Uterus (tissue), 3 donors: ENCODE measurements at regions not wholly inside any gene's neighbourhood (a gene's known extent, or its start where the extent isn't known, plus 50 kb on each side); places are given as distances from the start of the nearest gene placed in this dataset.

Experiments used
- DNase-seq, 2 donors: peaks; one replicate each; pipeline ENCODE4 v3.0.0-alpha.2; 2019 to 2020
- H3K27ac ChIP-seq, 2 donors: fragments of 200-600 bp; sonication (generic); 1 replicate in 1 of 2; 2 replicates in 1 of 2; pipeline ENCODE4 v1.5.1; 2016 to 2018
- H3K27me3 ChIP-seq, 2 donors: fragments of 200-600 bp; sonication (generic); one replicate each; pipeline ENCODE4 v1.5.1; 2018 to 2019; ENCODE audit warnings: control low read depth in 1 of 2
- H3K36me3 ChIP-seq, 2 donors: fragments of 200-600 bp; sonication (generic); one replicate each; pipeline ENCODE4 v1.5.1; 2019; ENCODE audit warnings: control low read depth in 1 of 2
- H3K4me1 ChIP-seq, 2 donors: fragments of 200-600 bp; sonication (generic); one replicate each; pipeline ENCODE4 v1.5.1; 2018 to 2019; ENCODE audit warnings: control low read depth in 1 of 2
- H3K4me3 ChIP-seq, 2 donors: fragments of 200-600 bp; sonication (generic); 1 replicate in 1 of 2; 2 replicates in 1 of 2; pipeline ENCODE4 v1.5.1; 2018 to 2019; ENCODE audit warnings: mild to moderate bottlenecking in 1 of 2
- H3K9me3 ChIP-seq, 2 donors: fragments of 200-600 bp; sonication (generic); one replicate each; pipeline ENCODE4 v1.5.1; 2019; ENCODE audit warnings: control low read depth in 1 of 2
- POLR2A ChIP-seq, 2 donors: fragments of 450-650 bp; IDR thresholded peaks; one replicate each; pipeline ENCODE4 v1.6.1; 2016; ENCODE audit warnings: antibody characterized with exemption in 2 of 2, mild to moderate bottlenecking in 1 of 2, moderate library complexity in 1 of 2
- intact Hi-C: fragments of 100-400 bp; cut with DNase I; formaldehyde crosslinking; loops from one replicate; pipeline ENCODE4 v1.15.1; 2023; ENCODE audit warnings: low total_unique reads
- TF ChIP-seq, protein P1 (sequence below), 4 experiments: fragments of 200-600 bp in 2 of 4; fragments of 450-650 bp in 2 of 4; sonication (generic) in 2 of 4; IDR thresholded peaks; one replicate each; pipeline ENCODE4 v1.5.1; 2016 to 2019; ENCODE audit warnings: antibody characterized with exemption in 4 of 4, mild to moderate bottlenecking in 2 of 4, moderate library complexity in 1 of 4
- donor health status: DM: yes; HTN: yes; CAD: no.

DNA sequence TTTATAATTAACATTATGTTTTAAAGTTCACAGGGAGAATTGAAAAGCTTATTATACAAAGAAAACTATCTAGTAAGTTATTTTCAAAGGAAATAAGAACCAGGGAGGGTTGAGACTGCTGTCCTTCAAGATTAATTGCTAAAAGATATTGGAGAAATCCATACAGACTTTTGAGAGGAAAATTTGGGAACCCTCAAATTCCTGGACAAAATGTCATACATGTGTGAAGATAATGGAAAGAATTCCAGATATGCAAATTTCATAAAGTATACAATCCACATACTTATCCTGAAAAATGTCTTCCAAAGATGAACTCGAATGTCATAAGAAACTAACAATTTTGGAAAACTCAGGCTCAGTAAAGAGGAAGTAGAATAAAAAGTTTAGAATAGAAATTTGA is 213.8 kb downstream of the HS3ST3A1 start:
- Histone ChIP-seq H3K36me3 (no peaks in the 10 kb centered on the region), H3K27ac (no peak overlapping the region), H3K9me3 (no peaks in the 10 kb centered on the region), H3K4me1 (no peaks in the 10 kb centered on the region), H3K4me3 (no peak overlapping the region), H3K27me3 (no peaks in the 10 kb centered on the region)
- DNase-seq: no peak
- TF ChIP-seq POLR2A (IDR thresholded peaks at IDR 0.05): no peak
- TF ChIP-seq, protein P1, sequence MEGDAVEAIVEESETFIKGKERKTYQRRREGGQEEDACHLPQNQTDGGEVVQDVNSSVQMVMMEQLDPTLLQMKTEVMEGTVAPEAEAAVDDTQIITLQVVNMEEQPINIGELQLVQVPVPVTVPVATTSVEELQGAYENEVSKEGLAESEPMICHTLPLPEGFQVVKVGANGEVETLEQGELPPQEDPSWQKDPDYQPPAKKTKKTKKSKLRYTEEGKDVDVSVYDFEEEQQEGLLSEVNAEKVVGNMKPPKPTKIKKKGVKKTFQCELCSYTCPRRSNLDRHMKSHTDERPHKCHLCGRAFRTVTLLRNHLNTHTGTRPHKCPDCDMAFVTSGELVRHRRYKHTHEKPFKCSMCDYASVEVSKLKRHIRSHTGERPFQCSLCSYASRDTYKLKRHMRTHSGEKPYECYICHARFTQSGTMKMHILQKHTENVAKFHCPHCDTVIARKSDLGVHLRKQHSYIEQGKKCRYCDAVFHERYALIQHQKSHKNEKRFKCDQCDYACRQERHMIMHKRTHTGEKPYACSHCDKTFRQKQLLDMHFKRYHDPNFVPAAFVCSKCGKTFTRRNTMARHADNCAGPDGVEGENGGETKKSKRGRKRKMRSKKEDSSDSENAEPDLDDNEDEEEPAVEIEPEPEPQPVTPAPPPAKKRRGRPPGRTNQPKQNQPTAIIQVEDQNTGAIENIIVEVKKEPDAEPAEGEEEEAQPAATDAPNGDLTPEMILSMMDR (IDR thresholded peaks at IDR 0.05): no peak
- intact Hi-C loops: no loop called here

DNA sequence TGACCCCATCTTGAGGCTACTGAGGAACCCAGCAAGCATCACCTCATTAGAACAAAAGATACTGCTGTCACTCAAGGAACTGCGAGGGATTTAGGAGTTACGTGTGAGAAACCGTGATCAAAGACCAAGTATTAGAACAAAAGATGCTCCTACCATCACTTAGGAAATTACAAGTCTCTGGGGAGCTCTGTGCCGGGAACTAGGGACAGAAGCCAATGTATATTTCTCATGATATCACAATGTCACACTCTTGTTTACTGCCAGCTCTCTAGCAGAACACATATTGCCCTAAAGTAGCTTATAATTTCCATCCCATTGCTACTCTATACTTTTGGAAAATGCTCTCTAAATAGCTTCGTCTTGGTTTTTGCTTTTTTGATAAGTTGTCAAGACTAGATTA is 214.5 kb downstream of the HS3ST3A1 start:
- H3K27me3 ChIP-seq: no peaks in the 10 kb centered on the region
- no peaks in the 10 kb centered on the region for H3K4me1 ChIP-seq
- intact Hi-C loops: no loop called here
- TF ChIP-seq, protein P1 (IDR thresholded peaks at IDR 0.05): no peak
- TF ChIP-seq POLR2A (IDR thresholded peaks at IDR 0.05): no peak
- no peaks in the 10 kb centered on the region for H3K9me3 ChIP-seq
- no peak overlapping the region for H3K27ac ChIP-seq
- DNase-seq: no peak
- H3K36me3 ChIP-seq: no peaks in the 10 kb centered on the region
- H3K4me3 ChIP-seq: no peak overlapping the region

DNA sequence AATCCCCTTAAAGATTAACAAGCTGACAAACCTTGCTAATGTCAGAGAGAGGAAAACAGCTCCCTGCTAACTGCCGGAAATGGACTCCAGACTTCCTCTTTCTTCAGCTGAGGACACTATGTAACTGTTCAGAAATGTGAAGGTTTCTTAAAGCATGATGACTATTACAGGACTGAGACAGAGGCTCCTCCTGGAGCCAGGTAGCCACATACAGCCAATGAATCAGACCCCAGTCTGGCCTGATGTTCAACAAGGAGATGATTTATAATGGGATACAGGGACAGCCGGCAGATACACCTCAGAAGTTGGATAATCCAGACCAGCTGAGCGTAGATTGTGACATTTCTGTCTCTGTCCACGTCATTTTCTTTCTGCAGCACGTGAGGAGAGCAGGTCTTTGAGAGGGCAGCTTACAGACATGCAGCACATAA is 216.2 kb downstream of the HS3ST3A1 start:
- Histone ChIP-seq H3K4me3 (no peak overlapping the region), H3K4me1 (no peaks in the 10 kb centered on the region), H3K9me3 (no peaks in the 10 kb centered on the region), H3K27ac (no peak overlapping the region), H3K27me3 (no peaks in the 10 kb centered on the region), H3K36me3 (no peaks in the 10 kb centered on the region)
- DNase-seq: no peak
- intact Hi-C loops: no loop called here
- TF ChIP-seq, protein P1 (IDR thresholded peaks at IDR 0.05): no peak
- TF ChIP-seq POLR2A (IDR thresholded peaks at IDR 0.05): no peak

DNA sequence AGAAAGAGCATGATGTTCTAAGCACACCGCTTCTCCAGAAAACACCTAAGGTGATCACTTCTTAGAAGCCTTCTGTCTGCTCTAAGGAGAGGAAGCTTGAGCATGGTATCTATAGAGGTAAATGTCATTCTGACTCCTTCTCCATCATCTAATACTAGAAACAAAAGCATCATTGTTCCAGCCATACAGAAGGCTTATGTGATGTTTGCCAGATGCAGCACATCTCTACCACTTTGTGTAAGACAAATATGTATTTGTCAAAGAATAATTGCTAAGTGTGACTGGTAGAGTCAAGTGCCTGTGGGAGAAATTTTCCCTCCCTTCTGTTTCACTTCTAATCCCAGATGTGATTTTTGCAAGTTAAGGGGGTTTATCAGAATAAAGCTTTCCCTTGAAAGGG is 217.1 kb downstream of the HS3ST3A1 start:
- Histone ChIP-seq H3K9me3 (no peaks in the 10 kb centered on the region), H3K36me3 (no peaks in the 10 kb centered on the region), H3K27me3 (no peaks in the 10 kb centered on the region), H3K4me1 (no peaks in the 10 kb centered on the region), H3K4me3 (no peak overlapping the region), H3K27ac (no peak overlapping the region)
- intact Hi-C loops: no loop called here
- no peak for DNase-seq
- TF ChIP-seq, protein P1 (IDR thresholded peaks at IDR 0.05): no peak
- TF ChIP-seq POLR2A (IDR thresholded peaks at IDR 0.05): no peak

DNA sequence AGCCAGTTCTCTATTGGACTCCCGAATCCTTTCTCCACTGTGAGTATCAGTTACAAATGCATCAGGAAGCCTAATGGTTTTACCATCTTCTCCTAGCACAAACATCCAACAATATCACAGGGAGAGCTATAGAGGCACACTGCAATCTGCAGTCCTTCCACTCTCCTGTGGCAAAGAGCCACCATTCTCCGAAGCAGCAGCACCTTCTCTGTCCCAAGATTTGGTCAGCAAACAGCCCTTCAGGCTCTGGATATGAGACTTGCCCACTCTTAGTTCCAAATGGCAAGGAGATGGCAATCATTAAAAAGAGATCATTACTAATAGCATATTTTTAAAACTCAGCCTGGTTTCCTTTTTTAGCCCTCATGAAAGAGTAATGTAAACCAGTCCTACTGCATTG is 223.4 kb downstream of the HS3ST3A1 start:
- no peaks in the 10 kb centered on the region for H3K36me3 ChIP-seq
- H3K4me1 ChIP-seq: no peaks in the 10 kb centered on the region
- no peak overlapping the region for H3K4me3 ChIP-seq
- intact Hi-C loops: no loop called here
- H3K27ac ChIP-seq: no peak overlapping the region
- H3K9me3 ChIP-seq: no peaks in the 10 kb centered on the region
- no peak for DNase-seq
- no peaks in the 10 kb centered on the region for H3K27me3 ChIP-seq
- TF ChIP-seq, protein P1 (IDR thresholded peaks at IDR 0.05): no peak
- no peak for TF ChIP-seq POLR2A (IDR thresholded peaks at IDR 0.05)
